HCT116 (cell line): ENCODE measurements at regions not wholly inside any gene's neighbourhood (a gene's known extent, or its start where the extent isn't known, plus 50 kb on each side); places are given as distances from the start of the nearest gene placed in this dataset.

ENCODE experiments used
- ATAC-seq: fragments of 200-7000 bp; cut with Tn5 transposase; 2 replicates; pipeline ENCODE4 v1.9.1; 2020; ENCODE audit warnings: mild to moderate bottlenecking, moderate library complexity
- BruUV-seq: library from RNA; stranded (reverse); fragments of 400-500 nt; replicated peaks from 2 replicates; lab custom pipeline; 2021; lab: Mats Ljungman, UMichigan
- CTCF ChIA-PET: fragments of 300-600 bp; sonication (Branson Sonifier 250); formaldehyde crosslinking; loops from one replicate; lab custom pipeline; 2021; ENCODE audit warnings: antibody characterized with exemption; lab: Charles Lee
- POLR2A ChIA-PET: fragments of 300-600, 350-600 bp; sonication (Branson Sonifier 250); formaldehyde crosslinking; loops from one replicate; lab custom pipeline; 2021; ENCODE audit warnings: antibody characterized with exemption; lab: Charles Lee
- RAD21 ChIA-PET, 2 experiments: fragments of 300-600 bp; sonication (Branson Sonifier 250); formaldehyde crosslinking; loops; one replicate each; lab custom pipeline; 2023; ENCODE audit warnings: low total read pairs in 2 of 2; ENCODE audit not compliant: uncharacterized antibody in 2 of 2, unreplicated experiment in 2 of 2, low non-redundant PET in 1 of 2; lab: Charles Lee
- DNase-seq: peaks from one replicate; pipeline ENCODE4 v3.0.0-alpha.2; 2010; ENCODE audit warnings: low read depth, low spot score
- H2AFZ ChIP-seq: fragments of 200-600 bp; shearing (Covaris generic), sonication (generic); 2 replicates; pipeline ENCODE4 v1.6.1; 2017; ENCODE audit warnings: low read depth, mixed run types, mixed read lengths, antibody characterized with exemption, low read length; ENCODE audit not compliant: poor library complexity, severe bottlenecking
- H3K27ac ChIP-seq: 2 replicates; pipeline ENCODE4 v1.5.1; 2012; ENCODE audit warnings: low read depth, low read length
- H3K27me3 ChIP-seq: fragments of 200-600 bp; sonication (generic); 2 replicates; pipeline ENCODE4 v1.6.1; 2016; ENCODE audit warnings: mixed run types, low read length, mixed read lengths; ENCODE audit not compliant: insufficient read depth
- H3K36me3 ChIP-seq, 2 experiments: fragments of 200-500 bp in 1 of 2; fragments of 200-600 bp in 1 of 2; sonication (Bioruptor generic) in 1 of 2; sonication (generic) in 1 of 2; 2 replicates each; pipeline versions ENCODE4 v1.5.1 to v1.6.1; 2014 to 2016; ENCODE audit warnings: low read length in 2 of 2, inconsistent platforms in 1 of 2, mixed read lengths in 1 of 2, mixed run types in 1 of 2; ENCODE audit not compliant: insufficient read depth in 2 of 2, control insufficient read depth in 1 of 2
- H3K4me1 ChIP-seq, 2 experiments: fragments of 200-600 bp in 1 of 2; sonication (generic) in 1 of 2; 2 replicates each; pipeline versions ENCODE4 v1.5.1 to v1.6.1; 2012 to 2017; ENCODE audit warnings: low read length in 2 of 2, inconsistent platforms in 1 of 2, mild to moderate bottlenecking in 1 of 2, mixed read lengths in 1 of 2, mixed run types in 1 of 2, moderate library complexity in 1 of 2; ENCODE audit not compliant: insufficient read depth in 2 of 2, control insufficient read depth in 1 of 2
- H3K4me2 ChIP-seq: fragments of 200-600 bp; sonication (generic); 2 replicates; pipeline ENCODE4 v1.6.1; 2017; ENCODE audit warnings: mixed run types, low read length, mixed read lengths
- H3K4me3 ChIP-seq, 2 experiments: fragments of 200-600 bp in 1 of 2; sonication (generic) in 1 of 2; replicated peaks in 1 of 2; 2 replicates each; pipeline ENCODE4 v1.5.1; 2011 to 2016; ENCODE audit warnings: low read length in 2 of 2, control low read depth in 1 of 2, low read depth in 1 of 2, mild to moderate bottlenecking in 1 of 2, mixed read lengths in 1 of 2, mixed run types in 1 of 2
- H3K79me2 ChIP-seq: fragments of 200-600 bp; sonication (generic); 2 replicates; pipeline ENCODE4 v1.6.1; 2017; ENCODE audit warnings: mild to moderate bottlenecking, mixed run types, low read length, moderate library complexity, mixed read lengths; ENCODE audit not compliant: insufficient read depth
- H3K9ac ChIP-seq: fragments of 200-600 bp; sonication (generic); 2 replicates; pipeline ENCODE4 v1.6.1; 2016; ENCODE audit warnings: low read length, mixed read lengths
- H3K9me2 ChIP-seq: fragments of 200-600 bp; sonication (generic), shearing (Covaris generic); 2 replicates; pipeline ENCODE4 v1.6.1; 2017; ENCODE audit warnings: mixed run types, mild to moderate bottlenecking, moderate library complexity; ENCODE audit not compliant: insufficient read depth
- H3K9me3 ChIP-seq, 2 experiments: fragments of 200-500 bp in 1 of 2; fragments of 200-600 bp in 1 of 2; sonication (Bioruptor generic) in 1 of 2; sonication (generic) in 1 of 2; 2 replicates each; pipeline ENCODE4 v1.6.1; 2014 to 2017; ENCODE audit warnings: low read length in 2 of 2, mixed read lengths in 2 of 2, inconsistent platforms in 1 of 2, low read depth in 1 of 2, mild to moderate bottlenecking in 1 of 2, mixed run types in 1 of 2, moderate library complexity in 1 of 2; ENCODE audit not compliant: control insufficient read depth in 1 of 2, insufficient read depth in 1 of 2
- H4K20me1 ChIP-seq: fragments of 200-600 bp; sonication (generic), shearing (Covaris generic); 2 replicates; pipeline ENCODE4 v1.6.1; 2017; ENCODE audit warnings: mixed run types, mild to moderate bottlenecking, moderate library complexity; ENCODE audit not compliant: insufficient read depth
- ATF3 ChIP-seq: IDR thresholded peaks from 2 replicates; pipeline ENCODE4 v1.6.1; 2012
- CEBPB ChIP-seq: IDR thresholded peaks from 2 replicates; pipeline ENCODE4 v1.6.1; 2012; ENCODE audit warnings: low read depth
- EGR1 ChIP-seq: IDR thresholded peaks from 2 replicates; pipeline ENCODE4 v1.6.1; 2012; ENCODE audit warnings: low read depth
- ELF1 ChIP-seq: IDR thresholded peaks from 2 replicates; pipeline ENCODE4 v1.6.1; 2012; ENCODE audit warnings: low read depth, borderline replicate concordance
- EZH2 ChIP-seq: fragments of 200-600 bp; sonication (generic); IDR thresholded peaks from 2 replicates; pipeline ENCODE4 v1.6.1; 2017; ENCODE audit warnings: antibody characterized with exemption, mixed run types
- EZH2phosphoT487 ChIP-seq: fragments of 200-600 bp; IDR thresholded peaks from 2 replicates; pipeline ENCODE4 v1.6.1; 2018; ENCODE audit warnings: antibody characterized with exemption, borderline replicate concordance
- FOSL1 ChIP-seq: IDR thresholded peaks from 2 replicates; pipeline ENCODE4 v1.6.1; 2012; ENCODE audit warnings: low read depth
- JUND ChIP-seq: IDR thresholded peaks from 2 replicates; pipeline ENCODE4 v1.6.1; 2012
- MAX ChIP-seq: IDR thresholded peaks from 2 replicates; pipeline ENCODE4 v1.6.1; 2012
- POLR2A ChIP-seq: IDR thresholded peaks from 2 replicates; pipeline ENCODE4 v1.7.0; 2011; ENCODE audit warnings: borderline replicate concordance; ENCODE audit not compliant: insufficient read depth, insufficient read length; ENCODE audit errors: extremely low read depth
- POLR2AphosphoS5 ChIP-seq: IDR thresholded peaks from 2 replicates; pipeline ENCODE4 v1.6.1; 2011; ENCODE audit warnings: mild to moderate bottlenecking, low read depth, low read length, moderate library complexity
- RAD21 ChIP-seq: IDR thresholded peaks from 2 replicates; pipeline ENCODE4 v1.6.1; 2012; ENCODE audit warnings: low read depth, mild to moderate bottlenecking
- TCF7L2 ChIP-seq: IDR thresholded peaks from 2 replicates; pipeline ENCODE4 v1.7.0; 2011; ENCODE audit warnings: borderline replicate concordance, inconsistent platforms; ENCODE audit not compliant: insufficient read depth, insufficient read length; ENCODE audit errors: extremely low read depth
- YY1 ChIP-seq: IDR thresholded peaks from 2 replicates; pipeline ENCODE4 v1.6.1; 2011; ENCODE audit warnings: low read length, low read depth, moderate library complexity, mild to moderate bottlenecking; ENCODE audit not compliant: insufficient replicate concordance; ENCODE audit errors: extremely low read depth
- ZFX ChIP-seq: fragments of 450-650 bp; IDR thresholded peaks from 2 replicates; pipeline ENCODE4 v1.6.1; 2017
- ZNF274 ChIP-seq: fragments of 200-500 bp; sonication (Bioruptor generic); IDR thresholded peaks from 2 replicates; pipeline ENCODE4 v1.6.1; 2014; ENCODE audit warnings: mild to moderate bottlenecking, low read depth, low read length, inconsistent platforms
- intact Hi-C: fragments of 100-400 bp; cut with micrococcal nuclease; formaldehyde crosslinking; loops from 2 replicates; pipeline ENCODE4 v1.10.0; 2022
- TF ChIP-seq, protein P1 (sequence below): IDR thresholded peaks from 2 replicates; pipeline ENCODE4 v1.6.1; 2012; ENCODE audit warnings: low read depth
- TF ChIP-seq, protein P2 (sequence below): IDR thresholded peaks from 2 replicates; pipeline ENCODE4 v1.6.1; 2011; ENCODE audit warnings: mild to moderate bottlenecking, low read length, moderate library complexity; ENCODE audit not compliant: insufficient replicate concordance; ENCODE audit errors: extremely low read depth
- TF ChIP-seq, protein P3 (sequence below), 3 experiments: fragments of 200-600 bp in 1 of 3; sonication (generic) in 1 of 3; IDR thresholded peaks in 2 of 3; conservative IDR thresholded peaks in 1 of 3; 2 replicates each; pipeline ENCODE4 v1.5.1; 2012 to 2017; ENCODE audit warnings: low read depth in 2 of 3, low read length in 2 of 3, antibody characterized with exemption in 1 of 3, borderline replicate concordance in 1 of 3, control low read depth in 1 of 3, mild to moderate bottlenecking in 1 of 3, mixed read lengths in 1 of 3, mixed run types in 1 of 3, moderate library complexity in 1 of 3; ENCODE audit not compliant: insufficient read depth in 1 of 3

GRCh38 chr15:83356501-83357399, 72.3 kb upstream of the BNC1 start:
- Histone ChIP-seq H3K4me1 (no peaks in the 10 kb centered on the region), H4K20me1 (no peaks in the 10 kb centered on the region), H3K27me3 (no peaks in the 10 kb centered on the region), H3K9ac (no peak overlapping the region), H3K36me3 (no peaks in the 10 kb centered on the region), H3K9me3 (no peaks in the 10 kb centered on the region), H3K27ac (no peak overlapping the region), H2AFZ (no peak overlapping the region), H3K79me2 (no peaks in the 10 kb centered on the region), H3K4me3 (no peak overlapping the region), H3K9me2 (no peaks in the 10 kb centered on the region), H3K4me2 (no peak overlapping the region)
- ChIA-PET RAD21 (no interaction called here), POLR2A (no interaction called here), CTCF (interaction anchor here (1.4 kb wide), 1 partner anchor 108 kb away, joined by 3 read pairs; no protein-coding TSS in a partner anchor)
- ATAC-seq (no peak), DNase-seq (no peak)
- intact Hi-C loops: no loop called here
- no TSS peak for BruUV-seq
- TF ChIP-seq EZH2 (no peak), YY1 (no peak), POLR2AphosphoS5 (no peak), JUND (no peak), POLR2A (no peak), ELF1 (no peak), EGR1 (no peak), CEBPB (no peak), ZFX (no peak), EZH2phosphoT487 (no peak), ZNF274 (no peak), RAD21 (no peak), TCF7L2 (no peak), ATF3 (no peak), MAX (no peak), FOSL1 (no peak)
- TF ChIP-seq, protein P1, sequence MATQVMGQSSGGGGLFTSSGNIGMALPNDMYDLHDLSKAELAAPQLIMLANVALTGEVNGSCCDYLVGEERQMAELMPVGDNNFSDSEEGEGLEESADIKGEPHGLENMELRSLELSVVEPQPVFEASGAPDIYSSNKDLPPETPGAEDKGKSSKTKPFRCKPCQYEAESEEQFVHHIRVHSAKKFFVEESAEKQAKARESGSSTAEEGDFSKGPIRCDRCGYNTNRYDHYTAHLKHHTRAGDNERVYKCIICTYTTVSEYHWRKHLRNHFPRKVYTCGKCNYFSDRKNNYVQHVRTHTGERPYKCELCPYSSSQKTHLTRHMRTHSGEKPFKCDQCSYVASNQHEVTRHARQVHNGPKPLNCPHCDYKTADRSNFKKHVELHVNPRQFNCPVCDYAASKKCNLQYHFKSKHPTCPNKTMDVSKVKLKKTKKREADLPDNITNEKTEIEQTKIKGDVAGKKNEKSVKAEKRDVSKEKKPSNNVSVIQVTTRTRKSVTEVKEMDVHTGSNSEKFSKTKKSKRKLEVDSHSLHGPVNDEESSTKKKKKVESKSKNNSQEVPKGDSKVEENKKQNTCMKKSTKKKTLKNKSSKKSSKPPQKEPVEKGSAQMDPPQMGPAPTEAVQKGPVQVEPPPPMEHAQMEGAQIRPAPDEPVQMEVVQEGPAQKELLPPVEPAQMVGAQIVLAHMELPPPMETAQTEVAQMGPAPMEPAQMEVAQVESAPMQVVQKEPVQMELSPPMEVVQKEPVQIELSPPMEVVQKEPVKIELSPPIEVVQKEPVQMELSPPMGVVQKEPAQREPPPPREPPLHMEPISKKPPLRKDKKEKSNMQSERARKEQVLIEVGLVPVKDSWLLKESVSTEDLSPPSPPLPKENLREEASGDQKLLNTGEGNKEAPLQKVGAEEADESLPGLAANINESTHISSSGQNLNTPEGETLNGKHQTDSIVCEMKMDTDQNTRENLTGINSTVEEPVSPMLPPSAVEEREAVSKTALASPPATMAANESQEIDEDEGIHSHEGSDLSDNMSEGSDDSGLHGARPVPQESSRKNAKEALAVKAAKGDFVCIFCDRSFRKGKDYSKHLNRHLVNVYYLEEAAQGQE: no peak
- TF ChIP-seq, protein P2, sequence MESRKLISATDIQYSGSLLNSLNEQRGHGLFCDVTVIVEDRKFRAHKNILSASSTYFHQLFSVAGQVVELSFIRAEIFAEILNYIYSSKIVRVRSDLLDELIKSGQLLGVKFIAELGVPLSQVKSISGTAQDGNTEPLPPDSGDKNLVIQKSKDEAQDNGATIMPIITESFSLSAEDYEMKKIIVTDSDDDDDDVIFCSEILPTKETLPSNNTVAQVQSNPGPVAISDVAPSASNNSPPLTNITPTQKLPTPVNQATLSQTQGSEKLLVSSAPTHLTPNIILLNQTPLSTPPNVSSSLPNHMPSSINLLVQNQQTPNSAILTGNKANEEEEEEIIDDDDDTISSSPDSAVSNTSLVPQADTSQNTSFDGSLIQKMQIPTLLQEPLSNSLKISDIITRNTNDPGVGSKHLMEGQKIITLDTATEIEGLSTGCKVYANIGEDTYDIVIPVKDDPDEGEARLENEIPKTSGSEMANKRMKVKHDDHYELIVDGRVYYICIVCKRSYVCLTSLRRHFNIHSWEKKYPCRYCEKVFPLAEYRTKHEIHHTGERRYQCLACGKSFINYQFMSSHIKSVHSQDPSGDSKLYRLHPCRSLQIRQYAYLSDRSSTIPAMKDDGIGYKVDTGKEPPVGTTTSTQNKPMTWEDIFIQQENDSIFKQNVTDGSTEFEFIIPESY: no peak
- TF ChIP-seq, protein P3, sequence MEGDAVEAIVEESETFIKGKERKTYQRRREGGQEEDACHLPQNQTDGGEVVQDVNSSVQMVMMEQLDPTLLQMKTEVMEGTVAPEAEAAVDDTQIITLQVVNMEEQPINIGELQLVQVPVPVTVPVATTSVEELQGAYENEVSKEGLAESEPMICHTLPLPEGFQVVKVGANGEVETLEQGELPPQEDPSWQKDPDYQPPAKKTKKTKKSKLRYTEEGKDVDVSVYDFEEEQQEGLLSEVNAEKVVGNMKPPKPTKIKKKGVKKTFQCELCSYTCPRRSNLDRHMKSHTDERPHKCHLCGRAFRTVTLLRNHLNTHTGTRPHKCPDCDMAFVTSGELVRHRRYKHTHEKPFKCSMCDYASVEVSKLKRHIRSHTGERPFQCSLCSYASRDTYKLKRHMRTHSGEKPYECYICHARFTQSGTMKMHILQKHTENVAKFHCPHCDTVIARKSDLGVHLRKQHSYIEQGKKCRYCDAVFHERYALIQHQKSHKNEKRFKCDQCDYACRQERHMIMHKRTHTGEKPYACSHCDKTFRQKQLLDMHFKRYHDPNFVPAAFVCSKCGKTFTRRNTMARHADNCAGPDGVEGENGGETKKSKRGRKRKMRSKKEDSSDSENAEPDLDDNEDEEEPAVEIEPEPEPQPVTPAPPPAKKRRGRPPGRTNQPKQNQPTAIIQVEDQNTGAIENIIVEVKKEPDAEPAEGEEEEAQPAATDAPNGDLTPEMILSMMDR (IDR thresholded peaks at IDR 0.05 in 2 of 3, conservative IDR thresholded peaks at IDR 0.05 in 1 of 3; ENCODE audit: borderline replicate concordance in 1 of 3, insufficient read depth in 1 of 3, low read depth in 2 of 3, low read length in 2 of 3): no peak
